Gastroesophageal sphincter (tissue), 3 donors: ENCODE measurements at regions not wholly inside any gene's neighbourhood (a gene's known extent, or its start where the extent isn't known, plus 50 kb on each side); places are given as distances from the start of the nearest gene placed in this dataset.

Source experiments
- CTCF ChIP-seq, 4 experiments: fragments of 200-600 bp in 2 of 4; fragments of 450-650 bp in 2 of 4; sonication (generic) in 1 of 4; IDR thresholded peaks; one replicate each; pipeline ENCODE4 v1.5.1; 2017 to 2019; ENCODE audit warnings: antibody characterized with exemption in 4 of 4, mild to moderate bottlenecking in 2 of 4, moderate library complexity in 2 of 4
- POLR2A ChIP-seq, 2 donors: fragments of 450-650 bp; IDR thresholded peaks; one replicate each; pipeline ENCODE4 v1.6.1; 2017; ENCODE audit warnings: antibody characterized with exemption in 2 of 2, mild to moderate bottlenecking in 2 of 2, moderate library complexity in 1 of 2
- POLR2AphosphoS5 ChIP-seq: sonication (generic); formaldehyde crosslinking; IDR thresholded peaks from one replicate; pipeline ENCODE4 v1.6.1; 2017; ENCODE audit warnings: antibody characterized with exemption

- no peak for TF ChIP-seq CTCF (IDR thresholded peaks at IDR 0.05)
- no peak for TF ChIP-seq POLR2A (IDR thresholded peaks at IDR 0.05)
- TF ChIP-seq POLR2AphosphoS5 = no peak
Measured at GRCh38 chr7:17248527-17248926, 49.9 kb upstream of the AHR start.
